Uterus (tissue), 2 donors: ENCODE measurements at regions not wholly inside any gene's neighbourhood (a gene's known extent, or its start where the extent isn't known, plus 50 kb on each side); places are given as distances from the start of the nearest gene placed in this dataset.

Experiments
- POLR2A ChIP-seq, 2 donors: fragments of 450-650 bp; IDR thresholded peaks; one replicate each; pipeline ENCODE4 v1.6.1; 2016; ENCODE audit warnings: antibody characterized with exemption in 2 of 2, mild to moderate bottlenecking in 1 of 2, moderate library complexity in 1 of 2
- TF ChIP-seq, protein P1 (sequence below), 4 experiments: fragments of 200-600 bp in 2 of 4; fragments of 450-650 bp in 2 of 4; sonication (generic) in 2 of 4; IDR thresholded peaks; one replicate each; pipeline ENCODE4 v1.5.1; 2016 to 2019; ENCODE audit warnings: antibody characterized with exemption in 4 of 4, mild to moderate bottlenecking in 2 of 4, moderate library complexity in 1 of 4

DNA sequence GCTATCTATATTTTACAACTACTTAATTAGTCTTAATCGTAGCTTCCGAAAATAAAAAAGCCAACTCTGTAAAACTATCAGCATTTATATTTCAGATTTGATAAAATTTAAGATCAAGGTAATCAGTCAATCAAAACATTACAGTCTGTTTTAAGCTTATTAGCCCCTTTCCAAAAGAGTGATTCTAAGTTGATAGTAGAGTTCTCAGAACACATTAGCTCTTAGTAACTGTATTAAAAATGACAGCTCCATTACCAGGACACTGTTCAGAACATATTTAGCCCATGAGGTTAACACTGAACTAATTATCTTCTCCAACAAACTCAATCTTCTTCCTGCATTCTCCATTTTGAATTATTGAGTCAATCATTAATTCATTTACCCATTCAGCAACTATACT, 110.3 kb upstream of the PALS2 start:
- no peak for TF ChIP-seq POLR2A (IDR thresholded peaks at IDR 0.05)
- TF ChIP-seq, protein P1, sequence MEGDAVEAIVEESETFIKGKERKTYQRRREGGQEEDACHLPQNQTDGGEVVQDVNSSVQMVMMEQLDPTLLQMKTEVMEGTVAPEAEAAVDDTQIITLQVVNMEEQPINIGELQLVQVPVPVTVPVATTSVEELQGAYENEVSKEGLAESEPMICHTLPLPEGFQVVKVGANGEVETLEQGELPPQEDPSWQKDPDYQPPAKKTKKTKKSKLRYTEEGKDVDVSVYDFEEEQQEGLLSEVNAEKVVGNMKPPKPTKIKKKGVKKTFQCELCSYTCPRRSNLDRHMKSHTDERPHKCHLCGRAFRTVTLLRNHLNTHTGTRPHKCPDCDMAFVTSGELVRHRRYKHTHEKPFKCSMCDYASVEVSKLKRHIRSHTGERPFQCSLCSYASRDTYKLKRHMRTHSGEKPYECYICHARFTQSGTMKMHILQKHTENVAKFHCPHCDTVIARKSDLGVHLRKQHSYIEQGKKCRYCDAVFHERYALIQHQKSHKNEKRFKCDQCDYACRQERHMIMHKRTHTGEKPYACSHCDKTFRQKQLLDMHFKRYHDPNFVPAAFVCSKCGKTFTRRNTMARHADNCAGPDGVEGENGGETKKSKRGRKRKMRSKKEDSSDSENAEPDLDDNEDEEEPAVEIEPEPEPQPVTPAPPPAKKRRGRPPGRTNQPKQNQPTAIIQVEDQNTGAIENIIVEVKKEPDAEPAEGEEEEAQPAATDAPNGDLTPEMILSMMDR (IDR thresholded peaks at IDR 0.05) = no peak
